Erythroblast (primary cell): ENCODE measurements at regions not wholly inside any gene's neighbourhood (a gene's known extent, or its start where the extent isn't known, plus 50 kb on each side); places are given as distances from the start of the nearest gene placed in this dataset.
"Not testable (repeated sequence)": the region's sequence is repeated elsewhere in the genome, so short reads cannot be mapped to it uniquely, and the experiment has no call there.

Experiments
- DNase-seq, 2 experiments: peaks; one replicate each; lab custom pipeline; 2025; lab: John Stamatoyannopoulos, UW
- GATA1 ChIP-seq: IDR thresholded peaks from 2 replicates; pipeline ENCODE4 v1.6.1; 2011; ENCODE audit warnings: low read depth, mild to moderate bottlenecking, control low read depth, low read length, moderate library complexity
- POLR2A ChIP-seq: IDR thresholded peaks from 2 replicates; pipeline ENCODE4 v1.6.1; 2011; ENCODE audit warnings: mild to moderate bottlenecking, low read length

- DNase-seq = peak in 1 of 2 experiments; percentile 55
- TF ChIP-seq POLR2A = no peak
- no peak for TF ChIP-seq GATA1
Observed at GRCh38 chr2:43158259-43158880, 68.0 kb downstream of the ZFP36L2 start.

GRCh38 chr2:43157506-43158246, 68.7 kb downstream of the ZFP36L2 start:
- TF ChIP-seq POLR2A (no peak), GATA1 (no peak)
- no peak for DNase-seq

- TF ChIP-seq POLR2A (no peak), GATA1 (no peak)
- no peak for DNase-seq
Observed at GRCh38 chr2:43155851-43156411, 70.5 kb downstream of the ZFP36L2 start.

- no peak for TF ChIP-seq POLR2A
- TF ChIP-seq GATA1 = no peak
- no peak for DNase-seq
Observed at GRCh38 chr2:43154685-43155084, 71.7 kb downstream of the ZFP36L2 start.

GRCh38 chr2:43152741-43153647, 73.4 kb downstream of the ZFP36L2 start:
- no peak for TF ChIP-seq GATA1
- TF ChIP-seq POLR2A = peak; percentile 23
- peak; percentile 20 to 32 for DNase-seq

GRCh38 chr2:43152186-43152585, 74.2 kb downstream of the ZFP36L2 start:
- TF ChIP-seq GATA1 = no peak
- TF ChIP-seq POLR2A = no peak
- no peak for DNase-seq

GRCh38 chr2:43149482-43150107, 76.8 kb downstream of the ZFP36L2 start:
- no peak for TF ChIP-seq POLR2A
- no peak for TF ChIP-seq GATA1
- no peak for DNase-seq

- TF ChIP-seq GATA1 = no peak
- no peak for TF ChIP-seq POLR2A
- no peak for DNase-seq
Observed at GRCh38 chr2:43146083-43146482, 80.3 kb downstream of the ZFP36L2 start.

- no peak for DNase-seq
- TF ChIP-seq GATA1 (no peak), POLR2A (no peak)
Observed at GRCh38 chr2:43144263-43144662, 82.1 kb downstream of the ZFP36L2 start.

- TF ChIP-seq POLR2A (no peak), GATA1 (no peak)
- DNase-seq = no peak
Observed at GRCh38 chr2:43143756-43144155, 82.7 kb downstream of the ZFP36L2 start.

GRCh38 chr2:43142921-43143438, 83.4 kb downstream of the ZFP36L2 start:
- no peak for TF ChIP-seq GATA1
- TF ChIP-seq POLR2A = no peak
- DNase-seq = peak; percentile 74

- not testable (repeated sequence) for DNase-seq
Observed at GRCh38 chr2:43141636-43142151, 84.7 kb downstream of the ZFP36L2 start.
